HEK293 (cell line): ENCODE measurements at regions not wholly inside any gene's neighbourhood (a gene's known extent, or its start where the extent isn't known, plus 50 kb on each side); places are given as distances from the start of the nearest gene placed in this dataset.

ENCODE experiments used
- KLF1 ChIP-seq: fragments of 450-650 bp; formaldehyde crosslinking; IDR thresholded peaks from 2 replicates; pipeline ENCODE4 v1.5.1; 2016; ENCODE audit warnings: missing biosample characterization, missing genetic modification characterization
- TRIM28 ChIP-seq: IDR thresholded peaks from 2 replicates; pipeline ENCODE4 v1.6.1; 2011; ENCODE audit warnings: low read length, control low read depth, borderline replicate concordance
- ZFP41 ChIP-seq: fragments of 450-650 bp; formaldehyde crosslinking; IDR thresholded peaks from 2 replicates; pipeline ENCODE4 v1.5.1; 2016; ENCODE audit warnings: missing biosample characterization, missing genetic modification characterization, borderline replicate concordance
- ZNF24 ChIP-seq: fragments of 450-650 bp; formaldehyde crosslinking; IDR thresholded peaks from 2 replicates; pipeline ENCODE4 v1.5.1; 2016; ENCODE audit warnings: missing biosample characterization, missing genetic modification characterization
- ZNF274 ChIP-seq, 2 experiments: fragments of 200-500 bp in 1 of 2; fragments of 450-650 bp in 1 of 2; sonication (Bioruptor generic) in 1 of 2; formaldehyde crosslinking in 1 of 2; IDR thresholded peaks; 2 replicates each; pipeline versions ENCODE4 v1.5.1 to v1.6.1; 2014 to 2016; ENCODE audit warnings: borderline replicate concordance in 1 of 2, inconsistent platforms in 1 of 2, low read length in 1 of 2, missing biosample characterization in 1 of 2, missing genetic modification characterization in 1 of 2

- TF ChIP-seq KLF1 = no peak
- no peak for TF ChIP-seq ZFP41 (tag by site-specific recombination)
- no peak for TF ChIP-seq ZNF274 (IDR thresholded peaks at IDR 0.05; ENCODE audit: low read length)
- no peak for TF ChIP-seq ZNF274 (tag by site-specific recombination; IDR thresholded peaks at IDR 0.05; ENCODE audit: borderline replicate concordance)
- TF ChIP-seq ZNF24 = no peak
- no peak for TF ChIP-seq TRIM28
Observed at GRCh38 chr7:85480666-85481065, 293.8 kb upstream of the SEMA3D start.
